ENCODE measurements at regions not wholly inside any gene's neighbourhood (a gene's known extent, or its start where the extent isn't known, plus 50 kb on each side); places are given as distances from the start of the nearest gene placed in this dataset.

DNA sequence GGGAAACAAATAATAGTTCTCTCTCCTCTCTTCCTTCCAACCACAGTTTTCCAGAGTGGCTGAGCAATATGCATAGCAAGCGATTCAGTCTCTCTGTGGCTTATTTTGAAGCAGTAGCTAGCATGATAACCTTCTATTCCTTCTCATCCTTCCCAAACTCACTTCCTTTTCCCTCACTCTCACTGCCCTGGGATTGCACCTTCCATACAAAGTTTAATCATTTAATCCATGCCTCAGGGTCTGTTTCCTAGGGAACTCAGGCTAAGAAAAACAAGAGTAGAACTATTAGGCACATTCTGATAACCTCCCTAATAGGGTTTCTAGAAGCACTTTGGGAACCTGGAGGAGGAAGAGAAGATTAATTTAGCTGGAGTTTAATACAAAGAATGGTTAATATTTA, 97.7 kb upstream of the S1PR1 start:
- H3K9me3 ChIP-seq (ENCODE audit: control insufficient read depth in 4 of 4, insufficient read depth in 3 of 4, low read length in 3 of 4) = no peaks in the 10 kb centered on the region
- ATAC-seq (ENCODE audit: insufficient read depth, low FRiP score) = no peak
- H3K4me1 ChIP-seq (ENCODE audit: control insufficient read depth in 5 of 5, insufficient read depth in 5 of 5, low read length in 5 of 5) = peaks cover 0 to 53% (median 15%) of the 10 kb centered on the region in 5 donors
- H3K9ac ChIP-seq (ENCODE audit: insufficient read depth in 1 of 2, low read length in 2 of 2) = no peak overlapping the region
- no peaks in the 10 kb centered on the region for H3K36me3 ChIP-seq (ENCODE audit: control insufficient read depth in 4 of 4, insufficient read depth in 4 of 4, low read length in 4 of 4)
- no peak for DNase-seq
- TF ChIP-seq, protein P1, sequence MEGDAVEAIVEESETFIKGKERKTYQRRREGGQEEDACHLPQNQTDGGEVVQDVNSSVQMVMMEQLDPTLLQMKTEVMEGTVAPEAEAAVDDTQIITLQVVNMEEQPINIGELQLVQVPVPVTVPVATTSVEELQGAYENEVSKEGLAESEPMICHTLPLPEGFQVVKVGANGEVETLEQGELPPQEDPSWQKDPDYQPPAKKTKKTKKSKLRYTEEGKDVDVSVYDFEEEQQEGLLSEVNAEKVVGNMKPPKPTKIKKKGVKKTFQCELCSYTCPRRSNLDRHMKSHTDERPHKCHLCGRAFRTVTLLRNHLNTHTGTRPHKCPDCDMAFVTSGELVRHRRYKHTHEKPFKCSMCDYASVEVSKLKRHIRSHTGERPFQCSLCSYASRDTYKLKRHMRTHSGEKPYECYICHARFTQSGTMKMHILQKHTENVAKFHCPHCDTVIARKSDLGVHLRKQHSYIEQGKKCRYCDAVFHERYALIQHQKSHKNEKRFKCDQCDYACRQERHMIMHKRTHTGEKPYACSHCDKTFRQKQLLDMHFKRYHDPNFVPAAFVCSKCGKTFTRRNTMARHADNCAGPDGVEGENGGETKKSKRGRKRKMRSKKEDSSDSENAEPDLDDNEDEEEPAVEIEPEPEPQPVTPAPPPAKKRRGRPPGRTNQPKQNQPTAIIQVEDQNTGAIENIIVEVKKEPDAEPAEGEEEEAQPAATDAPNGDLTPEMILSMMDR (IDR thresholded peaks at IDR 0.05; ENCODE audit: control extremely low read depth, extremely low read depth) = no peak
- no peak overlapping the region for H3K4me3 ChIP-seq
- 92 to 100% methylated on average over 1 of the region's 1 CpG for WGBS, 2 donors
- no peaks in the 10 kb centered on the region for H3K27me3 ChIP-seq (ENCODE audit: control insufficient read depth in 3 of 3, insufficient read depth in 3 of 3, low read length in 2 of 3)
- H3K27ac ChIP-seq (ENCODE audit: low read depth in 1 of 2, low read length in 1 of 2) = no peak overlapping the region

DNA sequence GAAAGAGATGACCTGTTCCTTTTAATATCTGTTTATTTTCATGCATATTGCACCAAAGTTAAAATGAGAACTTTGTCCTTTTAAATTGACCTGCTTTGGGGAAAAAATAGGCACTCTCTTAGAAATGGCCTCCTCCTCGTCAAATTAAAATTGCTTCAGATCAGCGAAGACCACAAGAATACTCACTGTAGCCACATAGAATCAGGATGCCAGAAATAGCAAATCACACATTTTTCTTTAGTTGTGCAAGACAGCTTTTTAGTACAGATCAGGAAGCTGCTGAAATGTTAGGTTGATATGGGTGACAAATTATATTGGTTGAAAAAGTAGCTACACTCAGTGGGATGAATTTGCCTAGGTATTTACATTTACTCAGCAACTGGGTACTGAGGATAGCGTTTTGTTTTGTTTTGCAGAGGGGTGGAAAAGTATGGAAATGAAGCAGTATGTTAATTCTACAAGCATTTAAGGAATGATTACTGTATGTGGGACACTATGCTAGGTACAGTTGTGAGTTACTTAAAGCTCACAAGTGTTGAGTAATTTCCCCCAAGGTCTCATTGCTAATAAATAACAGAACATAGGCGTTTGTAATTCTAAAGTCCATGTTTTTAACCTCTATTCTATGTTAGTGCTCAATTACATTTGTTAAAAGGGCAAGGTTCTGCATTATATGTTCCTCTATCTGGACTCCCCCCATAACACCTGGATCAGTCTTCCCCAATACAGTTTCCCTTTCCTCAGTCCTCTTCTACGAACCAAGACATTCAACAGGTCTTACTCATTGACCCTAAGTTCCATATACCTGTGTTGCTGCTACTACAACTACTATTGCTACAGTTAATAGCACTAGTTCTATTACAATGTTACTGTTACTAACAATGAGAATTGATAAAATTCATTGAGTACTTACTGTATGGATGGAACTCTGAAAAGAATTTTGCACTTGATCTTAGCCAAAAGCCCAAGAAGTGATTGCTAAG, 99.4 kb upstream of the S1PR1 start:
- no peaks in the 10 kb centered on the region for H3K27me3 ChIP-seq (ENCODE audit: control insufficient read depth in 3 of 3, insufficient read depth in 3 of 3, low read length in 2 of 3)
- 26 to 37% methylated on average over 5 of the region's 5 CpGs for WGBS, 2 donors
- H3K36me3 ChIP-seq (ENCODE audit: control insufficient read depth in 4 of 4, insufficient read depth in 4 of 4, low read length in 4 of 4) = no peaks in the 10 kb centered on the region
- peaks cover 0 to 53% (median 15%) of the 10 kb centered on the region in 5 donors for H3K4me1 ChIP-seq (ENCODE audit: control insufficient read depth in 5 of 5, insufficient read depth in 5 of 5, low read length in 5 of 5)
- no peaks in the 10 kb centered on the region for H3K9me3 ChIP-seq (ENCODE audit: control insufficient read depth in 4 of 4, insufficient read depth in 3 of 4, low read length in 3 of 4)
- peak in 2 of 3 donors; percentile 65 to 72 for DNase-seq
- no peak overlapping the region for H3K4me3 ChIP-seq
- peak overlapping the region in 1 of 2 donors; percentile 7 for H3K9ac ChIP-seq (ENCODE audit: insufficient read depth in 1 of 2, low read length in 2 of 2)
- TF ChIP-seq, protein P1 (IDR thresholded peaks at IDR 0.05; ENCODE audit: control extremely low read depth, extremely low read depth) = no peak
- H3K27ac ChIP-seq (ENCODE audit: low read depth in 1 of 2, low read length in 1 of 2) = no peak overlapping the region
- ATAC-seq (ENCODE audit: insufficient read depth, low FRiP score) = no peak

DNA sequence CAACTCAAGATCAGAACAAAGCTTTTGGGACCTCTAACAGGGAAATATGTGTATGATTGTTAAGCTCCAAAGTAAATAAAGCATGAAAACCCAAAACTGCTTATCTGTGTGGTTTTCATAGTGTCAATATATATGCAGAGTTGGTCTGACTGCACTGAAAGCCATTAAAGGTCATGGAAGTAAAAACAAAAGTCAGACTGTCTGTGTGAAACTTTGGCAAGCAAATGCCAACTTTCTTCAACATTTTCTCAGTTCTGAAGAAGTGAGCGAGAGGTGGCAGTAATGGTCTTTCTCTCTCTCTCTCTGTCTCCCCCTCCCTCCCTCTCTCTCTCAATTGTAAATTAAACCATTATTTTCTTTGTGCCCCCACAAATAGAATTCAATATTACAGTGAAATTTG, 100.1 kb upstream of the S1PR1 start:
- Histone ChIP-seq H3K9me3 (ENCODE audit: control insufficient read depth in 4 of 4, insufficient read depth in 3 of 4, low read length in 3 of 4) (no peaks in the 10 kb centered on the region), H3K4me1 (ENCODE audit: control insufficient read depth in 5 of 5, insufficient read depth in 5 of 5, low read length in 5 of 5) (peaks cover 0 to 53% (median 15%) of the 10 kb centered on the region in 5 donors), H3K27ac (ENCODE audit: low read depth in 1 of 2, low read length in 1 of 2) (no peak overlapping the region), H3K9ac (ENCODE audit: insufficient read depth in 1 of 2, low read length in 2 of 2) (peak overlapping the region in 1 of 2 donors; percentile 7), H3K27me3 (ENCODE audit: control insufficient read depth in 3 of 3, insufficient read depth in 3 of 3, low read length in 2 of 3) (no peaks in the 10 kb centered on the region), H3K36me3 (ENCODE audit: control insufficient read depth in 4 of 4, insufficient read depth in 4 of 4, low read length in 4 of 4) (no peaks in the 10 kb centered on the region), H3K4me3 (no peak overlapping the region)
- TF ChIP-seq, protein P1 (IDR thresholded peaks at IDR 0.05; ENCODE audit: control extremely low read depth, extremely low read depth) = no peak
- DNase-seq (peak; percentile 29 to 90 (median 89)), ATAC-seq (ENCODE audit: insufficient read depth, low FRiP score) (no peak)
- 41 to 46% methylated on average over 1 of the region's 1 CpG for WGBS, 2 donors

All from lung (tissue), 11 donors.